A549 (cell line): ENCODE measurements at regions not wholly inside any gene's neighbourhood (a gene's known extent, or its start where the extent isn't known, plus 50 kb on each side); places are given as distances from the start of the nearest gene placed in this dataset.

Experiments
- CEBPB ChIP-seq, 2 experiments: fragments of >200 bp in 1 of 2; sonication (Bioruptor Twin) in 1 of 2; formaldehyde crosslinking in 1 of 2; IDR thresholded peaks; 2 replicates each; pipeline ENCODE4 v1.6.1; 2012 to 2016
- CTCF ChIP-seq: fragments of >200 bp; sonication (Bioruptor Twin); formaldehyde crosslinking; IDR thresholded peaks from 3 replicates; pipeline ENCODE4 v1.5.1; 2016
- E2F6 ChIP-seq: IDR thresholded peaks from 2 replicates; pipeline ENCODE4 v1.6.1; 2012; ENCODE audit warnings: low read depth, borderline replicate concordance
- EP300 ChIP-seq, 2 experiments: fragments of >200 bp; sonication (Bioruptor Twin); formaldehyde crosslinking; IDR thresholded peaks; 2 replicates in 1 of 2; 3 replicates in 1 of 2; pipeline ENCODE4 v1.6.1; 2016 to 2017
- ESRRA ChIP-seq: fragments of 150-350 bp; IDR thresholded peaks from 2 replicates; pipeline ENCODE4 v1.6.1; 2014; ENCODE audit warnings: mild to moderate bottlenecking, low read length, borderline replicate concordance
- HES2 ChIP-seq: fragments of >200 bp; sonication (Bioruptor Twin); formaldehyde crosslinking; IDR thresholded peaks from 2 replicates; pipeline ENCODE4 v1.6.1; 2016
- HOXB5 ChIP-seq: fragments of 250-450 bp; sonication (Bioruptor Pico); IDR thresholded peaks from 2 replicates; pipeline ENCODE4 v1.5.0; 2020; ENCODE audit warnings: mild to moderate bottlenecking, moderate library complexity
- MAX ChIP-seq: IDR thresholded peaks from 2 replicates; pipeline ENCODE4 v1.6.1; 2012
- PBX3 ChIP-seq: IDR thresholded peaks from 2 replicates; pipeline ENCODE4 v1.6.1; 2012
- POLR2A ChIP-seq: IDR thresholded peaks from 2 replicates; pipeline ENCODE4 v1.6.1; 2012; ENCODE audit warnings: mild to moderate bottlenecking, low read length
- RCOR1 ChIP-seq: fragments of 150-350 bp; IDR thresholded peaks from 2 replicates; pipeline ENCODE4 v1.6.1; 2014; ENCODE audit warnings: antibody characterized with exemption, low read length, low read depth
- SREBF2 ChIP-seq: fragments of 450-650 bp; IDR thresholded peaks from 2 replicates; pipeline ENCODE4 v1.6.1; 2014; ENCODE audit warnings: mild to moderate bottlenecking, moderate library complexity
- TP53 ChIP-seq: fragments of 250-450 bp; sonication (Bioruptor Pico); IDR thresholded peaks from 2 replicates; pipeline ENCODE4 v1.5.0; 2021; ENCODE audit warnings: mild to moderate bottlenecking, moderate library complexity
- USF2 ChIP-seq: fragments of 450-650 bp; IDR thresholded peaks from 2 replicates; pipeline ENCODE4 v1.6.1; 2014; ENCODE audit warnings: antibody characterized with exemption

- no peak for TF ChIP-seq CTCF
- TF ChIP-seq CEBPB (IDR thresholded peaks at IDR 0.05), result no peak
- TF ChIP-seq HOXB5 (CRISPR knock-in tag), result no peak
- no peak for TF ChIP-seq SREBF2
- no peak for TF ChIP-seq MAX
- TF ChIP-seq POLR2A, result no peak
- no peak for TF ChIP-seq EP300 (IDR thresholded peaks at IDR 0.05)
- TF ChIP-seq ESRRA, result no peak
- TF ChIP-seq E2F6, result no peak
- TF ChIP-seq TP53, result no peak
- no peak for TF ChIP-seq PBX3
- TF ChIP-seq RCOR1, result no peak
- TF ChIP-seq USF2, result no peak
- TF ChIP-seq HES2, result no peak
Observed at GRCh38 chr18:61749031-61749430, 143.8 kb downstream of the RNF152 start.
